K562 (cell line): ENCODE measurements at regions not wholly inside any gene's neighbourhood (a gene's known extent, or its start where the extent isn't known, plus 50 kb on each side); places are given as distances from the start of the nearest gene placed in this dataset.

ENCODE experiments used
- ATAC-seq: fragments of 200-7000 bp; cut with Tn5 transposase; 3 replicates; pipeline ENCODE4 v1.9.1; 2020; ENCODE audit warnings: moderate library complexity
- BruUV-seq: library from RNA; stranded (reverse); fragments of 400-500 nt; replicated peaks from 2 replicates; lab custom pipeline; 2021; lab: Mats Ljungman, UMichigan
- CTCF ChIA-PET: fragments of 300-600 bp; formaldehyde crosslinking; extraction: SDS; loops from one replicate; lab custom pipeline; 2021; ENCODE audit warnings: low intra/inter-chr PET ratio; lab: Yijun Ruan, JAX
- POLR2A ChIA-PET: fragments of 300-600, 350-650 bp; sonication (Branson Sonifier 250); formaldehyde crosslinking; extraction: SDS; loops from one replicate; lab custom pipeline; 2021; ENCODE audit warnings: antibody characterized with exemption, inconsistent platforms; lab: Yijun Ruan, JAX
- DNase-seq, 4 experiments: peaks; one replicate each; pipeline versions ENCODE4 v3.0.0 to v3.0.0-alpha.2; 2011 to 2018; ENCODE audit warnings: low spot score in 3 of 4, mixed read lengths in 3 of 4; ENCODE audit errors: extremely low read depth in 1 of 4
- FAIRE-seq: peaks from 2 replicates; lab custom pipeline; 2011; peaks lifted over from hg19 to GRCh38; lab: Jason Lieb, UNC
- H2AFZ ChIP-seq: 2 replicates; pipeline ENCODE4 v1.6.0; 2011; ENCODE audit warnings: low read depth, low read length, control low read depth, inconsistent platforms
- H3K27ac ChIP-seq: fragments of 200-600 bp; 3 replicates; pipeline ENCODE4 v1.8.0; 2011; ENCODE audit warnings: low read depth, mild to moderate bottlenecking, control low read depth, inconsistent platforms, low read length, moderate library complexity, mixed read lengths; ENCODE audit errors: extremely low read depth
- H3K27me3 ChIP-seq, 2 experiments: fragments of 300-600 bp in 1 of 2; 2 replicates in 1 of 2; 3 replicates in 1 of 2; pipeline versions ENCODE4 v1.6.0 to v1.8.0; 2011; ENCODE audit warnings: inconsistent platforms in 2 of 2, low read length in 2 of 2, mild to moderate bottlenecking in 1 of 2, mixed read lengths in 1 of 2, moderate library complexity in 1 of 2; ENCODE audit not compliant: control insufficient read depth in 2 of 2, insufficient read depth in 2 of 2
- H3K36me3 ChIP-seq: fragments of 300-600 bp; 3 replicates; pipeline ENCODE4 v1.8.0; 2011; ENCODE audit warnings: mild to moderate bottlenecking, low read length, inconsistent platforms; ENCODE audit not compliant: control insufficient read depth, insufficient read depth
- H3K4me1 ChIP-seq, 2 experiments: fragments of 200-600 bp in 1 of 2; replicated peaks in 1 of 2; 2 replicates in 1 of 2; 3 replicates in 1 of 2; pipeline versions ENCODE4 v1.5.1 to v1.8.0; 2011; ENCODE audit warnings: inconsistent platforms in 2 of 2, low read length in 2 of 2, mild to moderate bottlenecking in 1 of 2, mixed read lengths in 1 of 2, moderate library complexity in 1 of 2; ENCODE audit not compliant: control insufficient read depth in 2 of 2, insufficient read depth in 2 of 2
- H3K4me2 ChIP-seq: 2 replicates; pipeline ENCODE4 v1.6.1; 2011; ENCODE audit warnings: low read length, control low read depth, inconsistent platforms, mixed read lengths; ENCODE audit not compliant: insufficient read depth
- H3K4me3 ChIP-seq: fragments of 200-600 bp; sonication (generic), shearing (Covaris generic); 2 replicates; pipeline ENCODE4 v1.5.1; 2016; ENCODE audit warnings: control low read depth, inconsistent platforms
- H3K79me2 ChIP-seq: fragments of 200-600 bp; 3 replicates; pipeline ENCODE4 v1.8.0; 2011; ENCODE audit warnings: low read length, inconsistent platforms; ENCODE audit not compliant: control insufficient read depth, insufficient read depth
- H3K9ac ChIP-seq, 2 experiments: 2 replicates each; pipeline versions ENCODE4 v1.6.0 to v1.6.1; 2011; ENCODE audit warnings: low read depth in 2 of 2, low read length in 2 of 2, control low read depth in 1 of 2, inconsistent platforms in 1 of 2, mild to moderate bottlenecking in 1 of 2, mixed read lengths in 1 of 2; ENCODE audit not compliant: insufficient read depth in 1 of 2
- H3K9me1 ChIP-seq: one replicate; pipeline ENCODE4 v1.6.0; 2011; ENCODE audit warnings: inconsistent platforms, mild to moderate bottlenecking, low read length, moderate library complexity; ENCODE audit not compliant: control insufficient read depth, insufficient read depth
- H3K9me3 ChIP-seq: replicated peaks from 2 replicates; pipeline ENCODE4 v1.5.1; 2011; ENCODE audit warnings: low read depth, low read length, inconsistent platforms; ENCODE audit not compliant: control insufficient read depth, insufficient read depth
- H4K20me1 ChIP-seq: replicated peaks from 2 replicates; pipeline ENCODE4 v1.6.1; 2011; ENCODE audit warnings: low read length, inconsistent platforms, mixed read lengths; ENCODE audit not compliant: control insufficient read depth, insufficient read depth
- CC2D1A ChIP-seq: fragments of 450-650 bp; IDR thresholded peaks from 2 replicates; pipeline ENCODE4 v1.6.1; 2017; ENCODE audit warnings: mild to moderate bottlenecking
- CUX1 ChIP-seq: fragments of 200-800 bp; sonication (Bioruptor generic); IDR thresholded peaks from 2 replicates; pipeline ENCODE4 v1.6.1; 2016; ENCODE audit warnings: missing genetic modification characterization, missing compliant biosample characterization
- ESRRA ChIP-seq: fragments of 450-650 bp; IDR thresholded peaks from 2 replicates; pipeline ENCODE4 v1.6.1; 2014; ENCODE audit warnings: low read depth, mild to moderate bottlenecking, moderate library complexity, borderline replicate concordance
- KLF13 ChIP-seq: fragments of 450-650 bp; IDR thresholded peaks from 2 replicates; pipeline ENCODE4 v1.6.1; 2016; ENCODE audit warnings: missing genetic modification characterization, low read depth, mild to moderate bottlenecking, missing compliant biosample characterization, moderate library complexity, borderline replicate concordance
- KLF6 ChIP-seq: fragments of 250-450 bp; sonication (Bioruptor Pico); IDR thresholded peaks from 2 replicates; pipeline ENCODE4 v1.4.0; 2020; ENCODE audit warnings: mild to moderate bottlenecking, moderate library complexity, borderline replicate concordance
- MECOM ChIP-seq: fragments of 250-450 bp; sonication (Bioruptor Pico); IDR thresholded peaks from 2 replicates; pipeline ENCODE4 v1.8.0; 2022; ENCODE audit warnings: inconsistent platforms
- PHTF2 ChIP-seq: fragments of 250-450 bp; sonication (Bioruptor Pico); IDR thresholded peaks from 2 replicates; pipeline ENCODE4 v1.5.0; 2021; ENCODE audit warnings: mild to moderate bottlenecking
- PREB ChIP-seq: sonication (generic); formaldehyde crosslinking; IDR thresholded peaks from 2 replicates; pipeline ENCODE4 v1.8.1; 2023; ENCODE audit warnings: mild to moderate bottlenecking, missing genetic modification reagents
- VEZF1 ChIP-seq: fragments of 200-800 bp; sonication (Bioruptor generic); IDR thresholded peaks from 2 replicates; pipeline ENCODE4 v1.6.1; 2017; ENCODE audit warnings: missing genetic modification characterization, missing compliant biosample characterization
- ZFP1 ChIP-seq: fragments of 450-650 bp; formaldehyde crosslinking; IDR thresholded peaks from 2 replicates; pipeline ENCODE4 v1.4.0; 2020; ENCODE audit warnings: mild to moderate bottlenecking, mixed read lengths
- ZNF518B ChIP-seq: fragments of 250-450 bp; sonication (Bioruptor Pico); IDR thresholded peaks from 2 replicates; pipeline ENCODE4 v1.5.0; 2021; ENCODE audit warnings: mild to moderate bottlenecking, moderate library complexity
- WGBS: fragments of 100-300 bp; shearing (Covaris generic); methylation state at CpG from one replicate; pipeline ENCODE4 v1.1.6; 2016; ENCODE audit warnings: low coverage, mixed read lengths; ENCODE audit not compliant: insufficient coverage; ENCODE audit errors: missing lambda C conversion rate; 5-methylcytosine and 5-hydroxymethylcytosine counted together
- in situ Hi-C: fragments of 300-500 bp; cut with MboI; formaldehyde crosslinking; loops from 4 replicates; pipeline ENCODE4 v1.15.0; 2018; ENCODE audit warnings: inconsistent platforms, mixed read lengths
- intact Hi-C: fragments of 100-400 bp; cut with micrococcal nuclease; formaldehyde crosslinking; loops from 2 replicates; pipeline ENCODE4 v1.14.2; 2022

- Histone ChIP-seq H2AFZ (no peak overlapping the region), H3K9me3 (no peaks in the 10 kb centered on the region), H3K36me3 (no peaks in the 10 kb centered on the region), H3K79me2 (no peaks in the 10 kb centered on the region), H3K27me3 (no peaks in the 10 kb centered on the region), H3K9me1 (no peaks in the 10 kb centered on the region), H3K4me1 (no peaks in the 10 kb centered on the region), H3K4me2 (no peak overlapping the region), H3K4me3 (no peak overlapping the region), H3K27ac (no peak overlapping the region), H4K20me1 (no peaks in the 10 kb centered on the region), H3K9ac (no peak overlapping the region)
- in situ Hi-C loops: no loop called here
- no peak for FAIRE-seq
- intact Hi-C loops: no loop called here
- ChIA-PET CTCF (no interaction called here), POLR2A (no interaction called here)
- WGBS: 3% methylated on average over 10 of the region's 10 CpGs
- no peak for DNase-seq
- no peak for ATAC-seq
- no TSS peak for BruUV-seq
- TF ChIP-seq PHTF2 (CRISPR knock-in tag) (no peak), MECOM (no peak), KLF6 (CRISPR knock-in tag) (no peak), ZFP1 (CRISPR knock-in tag) (no peak), ZNF518B (CRISPR knock-in tag) (no peak), CC2D1A (no peak), PREB (no peak), KLF13 (tag) (no peak), CUX1 (CRISPR knock-in tag) (no peak), VEZF1 (CRISPR knock-in tag) (no peak), ESRRA (no peak)
Observed at GRCh38 chr16:51243936-51244436, 92.9 kb upstream of the SALL1 start.
